ENCODE measurements at regions not wholly inside any gene's neighbourhood (a gene's known extent, or its start where the extent isn't known, plus 50 kb on each side); places are given as distances from the start of the nearest gene placed in this dataset.

GRCh38 chr4:108519911-108520601, 100.3 kb upstream of the RPL34 start:
- no peaks in the 10 kb centered on the region for H3K27me3 ChIP-seq (replicated peaks; ENCODE audit: insufficient read depth)
- intact Hi-C loops (cut with DNase I): no loop called here
- 72% methylated on average over 4 of the region's 4 CpGs for WGBS
- TF ChIP-seq CTCF (IDR thresholded peaks at IDR 0.05) (no peak), POLR2AphosphoS5 (IDR thresholded peaks at IDR 0.05) (no peak), POLR2A (IDR thresholded peaks at IDR 0.05) (no peak)
- H3K4me3 ChIP-seq: no peak overlapping the region
- H3K9me3 ChIP-seq: no peaks in the 10 kb centered on the region
- H3K27ac ChIP-seq: no peak overlapping the region
- H3K4me1 ChIP-seq (replicated peaks): no peaks in the 10 kb centered on the region
- no peaks in the 10 kb centered on the region for H3K36me3 ChIP-seq
- DNase-seq (ENCODE audit: low spot score): no peak

GRCh38 chr4:108519208-108519833, 101.1 kb upstream of the RPL34 start:
- H3K4me1 ChIP-seq (replicated peaks): no peaks in the 10 kb centered on the region
- H3K9me3 ChIP-seq: no peaks in the 10 kb centered on the region
- H3K27me3 ChIP-seq (replicated peaks; ENCODE audit: insufficient read depth): no peaks in the 10 kb centered on the region
- no peak overlapping the region for H3K4me3 ChIP-seq
- TF ChIP-seq CTCF (IDR thresholded peaks at IDR 0.05): no peak
- no peak for TF ChIP-seq POLR2A (IDR thresholded peaks at IDR 0.05)
- TF ChIP-seq POLR2AphosphoS5 (IDR thresholded peaks at IDR 0.05): no peak
- H3K36me3 ChIP-seq: no peaks in the 10 kb centered on the region
- DNase-seq (ENCODE audit: low spot score): no peak
- H3K27ac ChIP-seq: no peak overlapping the region
- intact Hi-C loops (cut with DNase I): no loop called here

- WGBS: 19% methylated on average over 17 of the region's 17 CpGs
- Histone ChIP-seq H3K9me3 (no peaks in the 10 kb centered on the region), H3K4me3 (no peak overlapping the region), H3K4me1 (replicated peaks) (no peaks in the 10 kb centered on the region), H3K36me3 (no peaks in the 10 kb centered on the region), H3K27me3 (replicated peaks; ENCODE audit: insufficient read depth) (no peaks in the 10 kb centered on the region), H3K27ac (no peak overlapping the region)
- intact Hi-C loops (cut with DNase I): no loop called here
- DNase-seq (ENCODE audit: low spot score): peak; percentile 44
- peak in 3 of 4 experiments; percentile 18 to 39 (median 33) for TF ChIP-seq CTCF (IDR thresholded peaks at IDR 0.05)
- no peak for TF ChIP-seq POLR2A (IDR thresholded peaks at IDR 0.05)
- TF ChIP-seq POLR2AphosphoS5 (IDR thresholded peaks at IDR 0.05): no peak
These were observed 107.5 kb upstream of the RPL34 start for GRCh38 chr4:108512615-108513505.

- DNase-seq (ENCODE audit: low spot score): no peak
- Histone ChIP-seq H3K9me3 (no peaks in the 10 kb centered on the region), H3K27me3 (replicated peaks; ENCODE audit: insufficient read depth) (no peaks in the 10 kb centered on the region), H3K4me3 (no peak overlapping the region), H3K27ac (no peak overlapping the region), H3K4me1 (replicated peaks) (no peaks in the 10 kb centered on the region), H3K36me3 (no peaks in the 10 kb centered on the region)
- WGBS: 79% methylated on average over 2 of the region's 2 CpGs
- TF ChIP-seq POLR2A (IDR thresholded peaks at IDR 0.05) (no peak), CTCF (IDR thresholded peaks at IDR 0.05) (no peak), POLR2AphosphoS5 (IDR thresholded peaks at IDR 0.05) (no peak)
- intact Hi-C loops (cut with DNase I): no loop called here
These were observed 108.8 kb upstream of the RPL34 start for GRCh38 chr4:108511618-108512017.

Data from prostate gland (tissue), 2 donors.